ENCODE measurements at regions not wholly inside any gene's neighbourhood (a gene's known extent, or its start where the extent isn't known, plus 50 kb on each side); places are given as distances from the start of the nearest gene placed in this dataset.

- TF ChIP-seq POLR2AphosphoS5 (IDR thresholded peaks at IDR 0.05) (no peak), CTCF (IDR thresholded peaks at IDR 0.05 in 8 of 11, conservative IDR thresholded peaks at IDR 0.05 in 3 of 11) (no peak), POLR2A (IDR thresholded peaks at IDR 0.05) (no peak)
These were observed 126.0 kb upstream of the PTPN3 start for GRCh38 chr9:109624143-109624542.

All from spleen (tissue), 7 donors.